Ishikawa (cell line): ENCODE measurements at regions not wholly inside any gene's neighbourhood (a gene's known extent, or its start where the extent isn't known, plus 50 kb on each side); places are given as distances from the start of the nearest gene placed in this dataset.

Experiments used
- CEBPB ChIP-seq: IDR thresholded peaks from 2 replicates; pipeline ENCODE4 v1.6.1; 2012
- CREB1 ChIP-seq: IDR thresholded peaks from 2 replicates; pipeline ENCODE4 v1.6.1; 2012; ENCODE audit warnings: low read depth
- EP300 ChIP-seq: IDR thresholded peaks from 2 replicates; pipeline ENCODE4 v1.6.1; 2012; ENCODE audit warnings: borderline replicate concordance
- FOXM1 ChIP-seq: IDR thresholded peaks from 2 replicates; pipeline ENCODE4 v1.6.1; 2012; ENCODE audit warnings: low read depth, borderline replicate concordance
- TAF1 ChIP-seq: IDR thresholded peaks from 2 replicates; pipeline ENCODE4 v1.6.1; 2012; ENCODE audit warnings: low read depth, mild to moderate bottlenecking
- TEAD4 ChIP-seq: IDR thresholded peaks from 2 replicates; pipeline ENCODE4 v1.6.1; 2012
- YY1 ChIP-seq: IDR thresholded peaks from 2 replicates; pipeline ENCODE4 v1.6.1; 2012; ENCODE audit warnings: low read depth
- ZBTB7A ChIP-seq: IDR thresholded peaks from 2 replicates; pipeline ENCODE4 v1.6.1; 2012; ENCODE audit warnings: low read depth
- TF ChIP-seq, protein P1 (sequence below): IDR thresholded peaks from 2 replicates; pipeline ENCODE4 v1.6.1; 2012

DNA sequence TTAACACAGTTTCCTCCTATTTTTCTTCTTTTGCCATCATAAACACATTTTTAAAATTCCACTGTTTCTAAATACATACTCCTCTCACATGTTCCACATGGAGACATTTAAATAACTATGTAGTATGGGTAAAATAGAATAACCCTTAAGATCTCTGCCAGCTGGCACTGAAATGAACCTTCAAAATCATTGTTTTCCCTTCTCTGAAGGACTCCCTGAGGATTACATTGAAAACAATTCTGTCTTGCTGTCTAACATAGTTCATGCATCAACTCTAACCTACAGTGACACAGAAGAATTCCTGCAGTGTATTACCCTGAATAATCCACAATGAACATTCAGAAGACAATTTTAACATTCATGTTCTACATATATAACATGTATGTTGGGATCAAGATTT, 1361.8 kb upstream of the CITED2 start:
- TF ChIP-seq TAF1: no peak
- no peak for TF ChIP-seq EP300
- TF ChIP-seq ZBTB7A: no peak
- TF ChIP-seq, protein P1, sequence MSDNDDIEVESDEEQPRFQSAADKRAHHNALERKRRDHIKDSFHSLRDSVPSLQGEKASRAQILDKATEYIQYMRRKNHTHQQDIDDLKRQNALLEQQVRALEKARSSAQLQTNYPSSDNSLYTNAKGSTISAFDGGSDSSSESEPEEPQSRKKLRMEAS: no peak
- no peak for TF ChIP-seq YY1
- TF ChIP-seq CREB1: no peak
- TF ChIP-seq FOXM1: no peak
- TF ChIP-seq CEBPB: no peak
- TF ChIP-seq TEAD4: no peak
